KMS-11 (cell line): ENCODE measurements at regions not wholly inside any gene's neighbourhood (a gene's known extent, or its start where the extent isn't known, plus 50 kb on each side); places are given as distances from the start of the nearest gene placed in this dataset.

ENCODE experiments used
- H2AFZ ChIP-seq: fragments of 200-600 bp; sonication (generic); 2 replicates; pipeline ENCODE4 v1.6.1; 2016; ENCODE audit warnings: antibody characterized with exemption, mixed run types, low read depth
- H3K27ac ChIP-seq: fragments of 200-600 bp; sonication (generic); 2 replicates; pipeline ENCODE4 v1.6.1; 2016; ENCODE audit warnings: mild to moderate bottlenecking, mixed run types
- H3K27me3 ChIP-seq: fragments of 200-600 bp; sonication (generic); 2 replicates; pipeline ENCODE4 v1.6.1; 2017; ENCODE audit warnings: mild to moderate bottlenecking, low read depth, mixed run types, moderate library complexity; ENCODE audit not compliant: insufficient read depth
- H3K36me3 ChIP-seq: fragments of 200-600 bp; sonication (generic); 2 replicates; pipeline ENCODE4 v1.6.1; 2017; ENCODE audit warnings: mild to moderate bottlenecking, mixed run types; ENCODE audit not compliant: insufficient read depth
- H3K4me1 ChIP-seq: fragments of 200-600 bp; sonication (generic); 2 replicates; pipeline ENCODE4 v1.6.1; 2016; ENCODE audit warnings: mild to moderate bottlenecking, low read depth, mixed run types; ENCODE audit not compliant: poor library complexity, severe bottlenecking
- H3K4me2 ChIP-seq: fragments of 200-600 bp; sonication (generic); 2 replicates; pipeline ENCODE4 v1.7.0; 2016; ENCODE audit warnings: mild to moderate bottlenecking, mixed run types
- H3K4me3 ChIP-seq: fragments of 200-600 bp; sonication (generic); IDR thresholded peaks from 2 replicates; pipeline ENCODE4 v1.6.1; 2017; ENCODE audit warnings: low read depth, low read length, mixed read lengths; ENCODE audit not compliant: insufficient read depth
- H3K79me2 ChIP-seq: fragments of 200-600 bp; sonication (generic); 2 replicates; pipeline ENCODE4 v1.6.1; 2016; ENCODE audit warnings: low read depth, mixed run types; ENCODE audit not compliant: insufficient read depth
- H3K9ac ChIP-seq: fragments of 200-600 bp; sonication (generic); 2 replicates; pipeline ENCODE4 v1.6.1; 2016; ENCODE audit warnings: mild to moderate bottlenecking, mixed run types
- H4K20me1 ChIP-seq: fragments of 200-600 bp; sonication (generic); 2 replicates; pipeline ENCODE4 v1.6.1; 2016; ENCODE audit warnings: mild to moderate bottlenecking, mixed run types; ENCODE audit not compliant: insufficient read depth
- CTCF ChIP-seq: fragments of 200-600 bp; sonication (generic); conservative IDR thresholded peaks from 2 replicates; pipeline ENCODE4 v1.6.1; 2017; ENCODE audit warnings: low read depth, mild to moderate bottlenecking, antibody characterized with exemption, low read length, moderate library complexity, mixed read lengths

GRCh38 chr5:11985993-11986392 is 81.7 kb upstream of the CTNND2 start:
- Histone ChIP-seq H4K20me1 (no peaks in the 10 kb centered on the region; the same call in 1 of the 2 replicates), H3K27ac (no peak overlapping the region), H3K27me3 (no peaks in the 10 kb centered on the region), H3K4me3 (no peak overlapping the region), H2AFZ (no peak overlapping the region), H3K36me3 (no peaks in the 10 kb centered on the region), H3K4me2 (no peak overlapping the region), H3K9ac (no peak overlapping the region), H3K4me1 (no peaks in the 10 kb centered on the region), H3K79me2 (no peaks in the 10 kb centered on the region)
- no peak for TF ChIP-seq CTCF

GRCh38 chr5:11984196-11984595 is 80.0 kb upstream of the CTNND2 start:
- Histone ChIP-seq H4K20me1 (no peaks in the 10 kb centered on the region), H3K4me2 (no peak overlapping the region), H3K4me1 (no peaks in the 10 kb centered on the region), H3K27ac (no peak overlapping the region), H2AFZ (no peak overlapping the region), H3K27me3 (no peaks in the 10 kb centered on the region), H3K36me3 (no peaks in the 10 kb centered on the region), H3K9ac (no peak overlapping the region), H3K79me2 (no peaks in the 10 kb centered on the region), H3K4me3 (no peak overlapping the region)
- no peak for TF ChIP-seq CTCF

- H3K9ac ChIP-seq: no peak overlapping the region
- H3K4me2 ChIP-seq: no peak overlapping the region
- TF ChIP-seq CTCF: no peak
- no peak overlapping the region for H3K27ac ChIP-seq
- no peaks in the 10 kb centered on the region for H3K79me2 ChIP-seq
- H3K36me3 ChIP-seq: no peaks in the 10 kb centered on the region
- H3K4me3 ChIP-seq: no peak overlapping the region
- no peaks in the 10 kb centered on the region for H3K4me1 ChIP-seq
- H2AFZ ChIP-seq: no peak overlapping the region
- H4K20me1 ChIP-seq: no peaks in the 10 kb centered on the region
- H3K27me3 ChIP-seq: no peaks in the 10 kb centered on the region
These were observed 77.7 kb upstream of the CTNND2 start for GRCh38 chr5:11981986-11982385.

GRCh38 chr5:11977904-11978303 is 73.7 kb upstream of the CTNND2 start:
- no peaks in the 10 kb centered on the region for H4K20me1 ChIP-seq
- H3K4me1 ChIP-seq: no peaks in the 10 kb centered on the region
- H3K27ac ChIP-seq: no peak overlapping the region
- no peak overlapping the region for H3K4me2 ChIP-seq
- H3K27me3 ChIP-seq: no peaks in the 10 kb centered on the region
- H3K36me3 ChIP-seq: no peaks in the 10 kb centered on the region
- no peaks in the 10 kb centered on the region for H3K79me2 ChIP-seq
- no peak overlapping the region for H2AFZ ChIP-seq
- no peak overlapping the region for H3K9ac ChIP-seq
- TF ChIP-seq CTCF: no peak
- no peak overlapping the region for H3K4me3 ChIP-seq

GRCh38 chr5:11973469-11973868 is 69.2 kb upstream of the CTNND2 start:
- no peaks in the 10 kb centered on the region for H3K36me3 ChIP-seq
- no peak overlapping the region for H3K27ac ChIP-seq
- H3K4me1 ChIP-seq: no peaks in the 10 kb centered on the region
- no peak overlapping the region for H3K4me3 ChIP-seq
- H3K27me3 ChIP-seq: no peaks in the 10 kb centered on the region
- no peak overlapping the region for H3K9ac ChIP-seq
- no peak overlapping the region for H2AFZ ChIP-seq
- no peak for TF ChIP-seq CTCF
- H4K20me1 ChIP-seq: no peaks in the 10 kb centered on the region
- no peak overlapping the region for H3K4me2 ChIP-seq
- H3K79me2 ChIP-seq: no peaks in the 10 kb centered on the region
